HFF-Myc (cell line): ENCODE measurements at regions not wholly inside any gene's neighbourhood (a gene's known extent, or its start where the extent isn't known, plus 50 kb on each side); places are given as distances from the start of the nearest gene placed in this dataset.
"Not testable (repeated sequence)": the region's sequence is repeated elsewhere in the genome, so short reads cannot be mapped to it uniquely, and the experiment has no call there.

Experiments used
- DNase-seq: peaks from one replicate; pipeline ENCODE4 v3.0.0-alpha.2; 2011; ENCODE audit warnings: low read depth; ENCODE audit errors: extremely low read depth
- H3K4me3 ChIP-seq: replicated peaks from 2 replicates; pipeline ENCODE4 v1.5.1; 2011; ENCODE audit warnings: low read depth, mild to moderate bottlenecking, control low read depth, low read length
- CTCF ChIP-seq: IDR thresholded peaks from 2 replicates; pipeline ENCODE4 v1.5.1; 2012; ENCODE audit warnings: mild to moderate bottlenecking, low read depth, low read length, control low read depth; ENCODE audit errors: missing control alignments

- no peak for DNase-seq
- TF ChIP-seq CTCF, result no peak
- H3K4me3 ChIP-seq, result no peak overlapping the region
Measured at GRCh38 chr11:69877235-69877634, 58.0 kb upstream of the FGF3 start.

DNA sequence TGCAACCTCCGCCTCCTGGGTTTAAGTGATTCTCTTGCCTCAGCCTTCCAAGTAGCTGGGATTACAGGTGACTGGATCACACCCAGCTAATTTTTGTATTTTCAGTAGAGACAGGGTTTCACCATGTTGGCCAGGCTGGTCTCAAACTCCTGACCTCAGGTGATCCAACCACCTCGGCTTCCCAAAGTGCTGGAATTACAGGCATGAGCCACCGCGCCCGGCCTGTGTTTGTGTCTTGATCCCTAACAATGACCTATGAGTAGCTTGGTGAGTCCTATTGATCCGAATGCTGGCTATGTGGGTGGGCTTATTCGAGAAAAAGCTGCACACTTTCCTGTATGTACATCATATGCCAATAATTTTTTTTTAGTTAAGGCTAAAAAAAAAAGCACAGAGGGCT lies 58.5 kb upstream of the FGF3 start:
- H3K4me3 ChIP-seq, DNase-seq: not testable (repeated sequence)

- no peak for TF ChIP-seq CTCF
- H3K4me3 ChIP-seq, result no peak overlapping the region
- DNase-seq, result no peak
Measured at GRCh38 chr11:69878144-69878883, 59.1 kb upstream of the FGF3 start.

GRCh38 chr11:69878927-69879728 lies 59.9 kb upstream of the FGF3 start:
- TF ChIP-seq CTCF, result no peak
- no peak overlapping the region for H3K4me3 ChIP-seq

DNA sequence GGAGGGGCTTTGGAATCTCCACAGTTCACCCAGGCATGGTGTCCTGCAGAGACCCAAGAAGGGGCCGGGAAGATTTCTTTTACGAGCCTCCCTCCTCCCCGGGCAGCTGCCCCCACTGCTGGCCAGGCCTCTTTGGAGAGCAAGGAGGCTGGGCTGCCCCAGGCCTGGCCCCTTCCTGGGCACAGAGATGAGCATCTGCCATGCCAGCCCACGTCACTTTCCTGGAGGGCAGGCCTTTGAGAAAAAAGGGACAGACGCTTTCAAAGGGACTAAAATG lies 60.5 kb upstream of the FGF3 start:
- DNase-seq, result no peak
- TF ChIP-seq CTCF, result no peak
- H3K4me3 ChIP-seq, result no peak overlapping the region

More at GRCh38 chr11:69878927-69879728, 59.9 kb upstream of the FGF3 start:
- no peak for DNase-seq

GRCh38 chr11:69880041-69880825 lies 61.0 kb upstream of the FGF3 start:
- DNase-seq, result no peak
- H3K4me3 ChIP-seq, result no peak overlapping the region
- TF ChIP-seq CTCF, result no peak
